PC-9 (cell line): ENCODE measurements at regions not wholly inside any gene's neighbourhood (a gene's known extent, or its start where the extent isn't known, plus 50 kb on each side); places are given as distances from the start of the nearest gene placed in this dataset.

Experiments used
- EZH2 ChIP-seq: fragments of 200-600 bp; sonication (generic); IDR thresholded peaks from 2 replicates; pipeline ENCODE4 v1.8.0; 2017; ENCODE audit warnings: antibody characterized with exemption, low read depth
- TF ChIP-seq, protein P1 (sequence below): fragments of 200-600 bp; sonication (generic); conservative IDR thresholded peaks from 2 replicates; pipeline ENCODE4 v1.6.1; 2017; ENCODE audit warnings: mixed run types, antibody characterized with exemption, mild to moderate bottlenecking, moderate library complexity

DNA sequence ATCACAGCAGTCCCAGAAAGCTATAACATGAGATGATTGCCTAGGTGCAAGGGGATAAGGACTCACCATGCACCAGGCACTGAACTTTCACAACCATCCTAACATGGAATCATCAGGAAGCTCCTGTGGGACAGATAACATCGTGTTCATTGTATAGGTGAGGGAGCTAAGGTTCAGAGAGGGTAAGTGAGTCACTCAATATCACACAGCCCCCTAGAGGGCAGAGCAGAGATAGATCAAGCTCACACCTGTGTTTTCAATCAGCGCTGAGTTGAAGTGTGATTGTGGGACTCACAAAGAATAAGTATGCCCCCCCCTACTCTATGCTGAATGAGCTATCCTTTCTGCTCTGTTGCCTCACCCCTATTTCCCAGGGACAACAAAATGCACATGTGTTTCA, 377.7 kb upstream of the ERCC4 start:
- TF ChIP-seq, protein P1, sequence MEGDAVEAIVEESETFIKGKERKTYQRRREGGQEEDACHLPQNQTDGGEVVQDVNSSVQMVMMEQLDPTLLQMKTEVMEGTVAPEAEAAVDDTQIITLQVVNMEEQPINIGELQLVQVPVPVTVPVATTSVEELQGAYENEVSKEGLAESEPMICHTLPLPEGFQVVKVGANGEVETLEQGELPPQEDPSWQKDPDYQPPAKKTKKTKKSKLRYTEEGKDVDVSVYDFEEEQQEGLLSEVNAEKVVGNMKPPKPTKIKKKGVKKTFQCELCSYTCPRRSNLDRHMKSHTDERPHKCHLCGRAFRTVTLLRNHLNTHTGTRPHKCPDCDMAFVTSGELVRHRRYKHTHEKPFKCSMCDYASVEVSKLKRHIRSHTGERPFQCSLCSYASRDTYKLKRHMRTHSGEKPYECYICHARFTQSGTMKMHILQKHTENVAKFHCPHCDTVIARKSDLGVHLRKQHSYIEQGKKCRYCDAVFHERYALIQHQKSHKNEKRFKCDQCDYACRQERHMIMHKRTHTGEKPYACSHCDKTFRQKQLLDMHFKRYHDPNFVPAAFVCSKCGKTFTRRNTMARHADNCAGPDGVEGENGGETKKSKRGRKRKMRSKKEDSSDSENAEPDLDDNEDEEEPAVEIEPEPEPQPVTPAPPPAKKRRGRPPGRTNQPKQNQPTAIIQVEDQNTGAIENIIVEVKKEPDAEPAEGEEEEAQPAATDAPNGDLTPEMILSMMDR: no peak
- TF ChIP-seq EZH2: no peak
